HepG2 (cell line): ENCODE measurements at regions not wholly inside any gene's neighbourhood (a gene's known extent, or its start where the extent isn't known, plus 50 kb on each side); places are given as distances from the start of the nearest gene placed in this dataset.

Experiments used
- ATAC-seq: fragments of 200-7000 bp; cut with Tn5 transposase; 3 replicates; pipeline ENCODE4 v1.9.1; 2020; ENCODE audit warnings: mild to moderate bottlenecking, moderate library complexity
- BruUV-seq: library from RNA; stranded (reverse); fragments of 400-500 nt; replicated peaks from 2 replicates; lab custom pipeline; 2021; lab: Mats Ljungman, UMichigan
- CTCF ChIA-PET: fragments of 300-600 bp; formaldehyde crosslinking; extraction: SDS; loops from one replicate; lab custom pipeline; 2021; ENCODE audit warnings: low total read pairs, inconsistent platforms, low intra/inter-chr PET ratio; lab: Yijun Ruan, JAX
- POLR2A ChIA-PET: fragments of 350-600 bp; sonication (Branson Sonifier 250); formaldehyde crosslinking; loops from one replicate; lab custom pipeline; 2020; ENCODE audit warnings: antibody characterized with exemption, inconsistent platforms; lab: Yijun Ruan, JAX
- DNase-seq: peaks from one replicate; pipeline ENCODE4 v3.0.0-alpha.2; 2015; ENCODE audit warnings: low spot score
- FAIRE-seq: peaks from 3 replicates; lab custom pipeline; 2011; peaks lifted over from hg19 to GRCh38; lab: Jason Lieb, UNC
- H2AFZ ChIP-seq: one replicate; pipeline ENCODE4 v1.6.1; 2011; ENCODE audit warnings: low read length, inconsistent platforms
- H3K27ac ChIP-seq: fragments of 300-600 bp; 3 replicates; pipeline ENCODE4 v1.8.0; 2011; ENCODE audit warnings: mixed run types, mild to moderate bottlenecking, mixed read lengths, low read length, inconsistent platforms; ENCODE audit not compliant: insufficient read depth; ENCODE audit errors: extremely low read length
- H3K27me3 ChIP-seq, 2 experiments: fragments of 200-600 bp in 1 of 2; 2 replicates in 1 of 2; 3 replicates in 1 of 2; pipeline versions ENCODE4 v1.6.0 to v1.8.0; 2011; ENCODE audit warnings: low read length in 2 of 2, mild to moderate bottlenecking in 2 of 2, moderate library complexity in 2 of 2, inconsistent platforms in 1 of 2; ENCODE audit not compliant: insufficient read depth in 2 of 2, control insufficient read depth in 1 of 2
- H3K36me3 ChIP-seq, 2 experiments: fragments of 200-600 bp in 1 of 2; replicated peaks in 1 of 2; 2 replicates in 1 of 2; 3 replicates in 1 of 2; pipeline versions ENCODE4 v1.5.1 to v1.8.0; 2011; ENCODE audit warnings: low read length in 2 of 2, inconsistent platforms in 1 of 2; ENCODE audit not compliant: insufficient read depth in 2 of 2, control insufficient read depth in 1 of 2
- H3K4me1 ChIP-seq: 2 replicates; pipeline ENCODE4 v1.5.1; 2012; ENCODE audit warnings: low read length, inconsistent platforms; ENCODE audit not compliant: insufficient read depth
- H3K4me2 ChIP-seq: 2 replicates; pipeline ENCODE4 v1.6.0; 2011; ENCODE audit warnings: low read depth, low read length, inconsistent platforms
- H3K4me3 ChIP-seq, 3 experiments: fragments of 200-600 bp in 1 of 3; sonication (generic), shearing (Covaris generic) in 1 of 3; replicated peaks in 1 of 3; 2 replicates each; pipeline ENCODE4 v1.5.1; 2011 to 2016; ENCODE audit warnings: low read length in 3 of 3, inconsistent platforms in 2 of 3, low read depth in 2 of 3, mild to moderate bottlenecking in 2 of 3, control low read depth in 1 of 3, mixed read lengths in 1 of 3; ENCODE audit not compliant: insufficient read depth in 1 of 3
- H3K79me2 ChIP-seq: one replicate; pipeline ENCODE4 v1.6.1; 2011; ENCODE audit warnings: low read length, inconsistent platforms; ENCODE audit not compliant: insufficient read depth
- H3K9ac ChIP-seq: 2 replicates; pipeline ENCODE4 v1.6.0; 2011; ENCODE audit warnings: mild to moderate bottlenecking, low read depth, low read length, inconsistent platforms; ENCODE audit not compliant: insufficient read depth
- H3K9me3 ChIP-seq: 2 replicates; pipeline ENCODE4 v1.5.1; 2012; ENCODE audit warnings: mild to moderate bottlenecking, low read length
- H4K20me1 ChIP-seq: 2 replicates; pipeline ENCODE4 v1.6.0; 2011; ENCODE audit warnings: inconsistent platforms, mild to moderate bottlenecking, low read length, moderate library complexity; ENCODE audit not compliant: insufficient read depth
- ARNTL ChIP-seq: sonication (generic); formaldehyde crosslinking; IDR thresholded peaks from 2 replicates; pipeline ENCODE4 v1.4.0; 2020; ENCODE audit warnings: mild to moderate bottlenecking, missing genetic modification reagents
- EZH2 ChIP-seq: conservative IDR thresholded peaks from 2 replicates; pipeline ENCODE4 v1.6.1; 2012; ENCODE audit warnings: mild to moderate bottlenecking, low read depth, low read length, moderate library complexity
- IRF9 ChIP-seq: sonication (generic); formaldehyde crosslinking; IDR thresholded peaks from 2 replicates; pipeline ENCODE4 v1.8.0; 2022; ENCODE audit warnings: missing genetic modification reagents, mild to moderate bottlenecking, borderline replicate concordance
- SMYD3 ChIP-seq: sonication (generic); formaldehyde crosslinking; IDR thresholded peaks from 2 replicates; pipeline ENCODE4 v1.8.1; 2023; ENCODE audit warnings: mild to moderate bottlenecking, missing genetic modification reagents
- ZFP91 ChIP-seq: sonication (generic); formaldehyde crosslinking; IDR thresholded peaks from 2 replicates; pipeline ENCODE4 v1.9.0; 2022; ENCODE audit warnings: missing genetic modification reagents, mild to moderate bottlenecking, borderline replicate concordance
- ZHX1 ChIP-seq: sonication (generic); formaldehyde crosslinking; IDR thresholded peaks from 2 replicates; pipeline ENCODE4 v1.8.1; 2022; ENCODE audit warnings: low read depth, mild to moderate bottlenecking, missing genetic modification reagents
- ZHX2 ChIP-seq, 2 experiments: sonication (generic) in 1 of 2; formaldehyde crosslinking in 1 of 2; IDR thresholded peaks; 2 replicates each; pipeline versions ENCODE4 v1.6.1 to v1.9.0; 2014 to 2022; ENCODE audit warnings: antibody characterized with exemption in 1 of 2, borderline replicate concordance in 1 of 2, inconsistent platforms in 1 of 2, low read depth in 1 of 2, missing genetic modification reagents in 1 of 2
- ZNF326 ChIP-seq: sonication (generic); formaldehyde crosslinking; IDR thresholded peaks from 2 replicates; pipeline ENCODE4 v1.4.0; 2020; ENCODE audit warnings: missing genetic modification reagents, borderline replicate concordance
- ZNF772 ChIP-seq: sonication (generic); formaldehyde crosslinking; IDR thresholded peaks from 2 replicates; pipeline ENCODE4 v1.5.0; 2020; ENCODE audit warnings: mild to moderate bottlenecking, missing genetic modification reagents
- in situ Hi-C: cut with HindIII; loops from 2 replicates; pipeline ENCODE4 v1.10.0; 2017; ENCODE audit warnings: low pct_unique_long_range_greater_than_20kb; ENCODE audit not compliant: extremely low pct_ligation_motif_present
- intact Hi-C: fragments of 100-400 bp; cut with micrococcal nuclease; formaldehyde crosslinking; loops from one replicate; pipeline ENCODE4 v1.10.0; 2022; ENCODE audit not compliant: unreplicated experiment

GRCh38 chr18:34075963-34076860, 148.5 kb downstream of the NOL4 start (continued):
- TF ChIP-seq ZNF772 (CRISPR knock-in tag) (no peak), EZH2 (no peak)

- CTCF ChIA-PET = no interaction called here
- H3K27me3 ChIP-seq = no peaks in the 10 kb centered on the region; a peak in 1 of 5 replicates
- no peaks in the 10 kb centered on the region for H3K79me2 ChIP-seq
- H3K36me3 ChIP-seq = no peaks in the 10 kb centered on the region
- no peak overlapping the region for H3K9ac ChIP-seq
- FAIRE-seq (no peak), ATAC-seq (no peak), DNase-seq (no peak)
- H3K9me3 ChIP-seq = no peaks in the 10 kb centered on the region
- H3K27ac ChIP-seq = no peak overlapping the region
- intact Hi-C loops = no loop called here
- H2AFZ ChIP-seq = no peak overlapping the region
- H3K4me1 ChIP-seq = no peaks in the 10 kb centered on the region
- in situ Hi-C loops = no loop called here
- POLR2A ChIA-PET = no interaction called here
- no peak overlapping the region for H3K4me2 ChIP-seq
- BruUV-seq = no TSS peak
- H4K20me1 ChIP-seq = no peaks in the 10 kb centered on the region
- H3K4me3 ChIP-seq = no peak overlapping the region
- no peak for TF ChIP-seq ZFP91 (CRISPR knock-in tag)
- no peak for TF ChIP-seq SMYD3 (CRISPR knock-in tag)
- no peak for TF ChIP-seq ZHX1 (CRISPR knock-in tag)
- TF ChIP-seq ARNTL (CRISPR knock-in tag) = no peak
- TF ChIP-seq IRF9 (CRISPR knock-in tag) = no peak
- TF ChIP-seq ZHX2 (IDR thresholded peaks at IDR 0.05; ENCODE audit: low read depth) = no peak
- no peak for TF ChIP-seq ZHX2 (CRISPR knock-in tag; IDR thresholded peaks at IDR 0.05; ENCODE audit: borderline replicate concordance)
- TF ChIP-seq ZNF326 = no peak
Measured at GRCh38 chr18:34061226-34061625, 163.5 kb downstream of the NOL4 start.
